ENCODE measurements at regions not wholly inside any gene's neighbourhood (a gene's known extent, or its start where the extent isn't known, plus 50 kb on each side); places are given as distances from the start of the nearest gene placed in this dataset.

DNA sequence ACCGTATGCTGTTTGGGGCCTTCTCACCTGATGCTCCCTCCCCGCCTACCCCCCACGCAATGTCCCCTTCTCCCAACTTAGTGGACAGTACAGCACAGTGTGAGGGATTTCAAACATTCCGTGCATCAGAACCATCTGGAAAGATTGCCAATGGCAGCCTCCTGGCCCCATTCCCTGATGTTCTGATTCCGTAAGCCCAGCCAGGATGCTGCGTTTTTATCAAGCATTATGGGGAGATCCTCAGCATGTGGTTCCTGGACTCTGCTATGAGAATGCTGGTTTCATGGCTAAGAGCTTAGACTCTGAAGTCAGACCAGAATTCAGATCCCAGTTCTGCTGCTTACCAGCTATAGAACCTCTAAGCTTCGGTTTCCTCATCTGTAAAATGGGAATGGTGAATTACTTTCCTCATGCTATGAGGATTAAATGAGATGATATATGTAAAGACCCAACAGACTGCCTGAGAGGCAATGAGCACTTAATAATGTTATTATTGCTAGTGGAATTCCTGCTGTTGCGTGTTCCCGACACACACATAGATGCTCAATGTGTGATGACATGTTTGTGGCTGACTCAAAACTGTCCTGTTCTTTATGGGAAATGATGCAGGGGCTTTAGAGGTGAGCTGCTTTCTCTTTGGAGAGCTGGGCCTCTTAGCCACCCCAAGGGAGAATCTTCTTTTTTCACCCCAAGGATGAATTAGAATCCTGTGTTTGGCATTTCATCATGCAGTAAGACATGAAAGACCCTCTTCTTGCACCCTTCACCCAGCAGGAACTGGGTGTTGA, 60.8 kb upstream of the SMNDC1 start:
- TF ChIP-seq GATA3 (IDR thresholded peaks at IDR 0.05; ENCODE audit: low read depth, low read length) (no peak), GATA2 (IDR thresholded peaks at IDR 0.05; ENCODE audit: low read depth, low read length) (no peak)
